ENCODE measurements at regions not wholly inside any gene's neighbourhood (a gene's known extent, or its start where the extent isn't known, plus 50 kb on each side); places are given as distances from the start of the nearest gene placed in this dataset.

DNA sequence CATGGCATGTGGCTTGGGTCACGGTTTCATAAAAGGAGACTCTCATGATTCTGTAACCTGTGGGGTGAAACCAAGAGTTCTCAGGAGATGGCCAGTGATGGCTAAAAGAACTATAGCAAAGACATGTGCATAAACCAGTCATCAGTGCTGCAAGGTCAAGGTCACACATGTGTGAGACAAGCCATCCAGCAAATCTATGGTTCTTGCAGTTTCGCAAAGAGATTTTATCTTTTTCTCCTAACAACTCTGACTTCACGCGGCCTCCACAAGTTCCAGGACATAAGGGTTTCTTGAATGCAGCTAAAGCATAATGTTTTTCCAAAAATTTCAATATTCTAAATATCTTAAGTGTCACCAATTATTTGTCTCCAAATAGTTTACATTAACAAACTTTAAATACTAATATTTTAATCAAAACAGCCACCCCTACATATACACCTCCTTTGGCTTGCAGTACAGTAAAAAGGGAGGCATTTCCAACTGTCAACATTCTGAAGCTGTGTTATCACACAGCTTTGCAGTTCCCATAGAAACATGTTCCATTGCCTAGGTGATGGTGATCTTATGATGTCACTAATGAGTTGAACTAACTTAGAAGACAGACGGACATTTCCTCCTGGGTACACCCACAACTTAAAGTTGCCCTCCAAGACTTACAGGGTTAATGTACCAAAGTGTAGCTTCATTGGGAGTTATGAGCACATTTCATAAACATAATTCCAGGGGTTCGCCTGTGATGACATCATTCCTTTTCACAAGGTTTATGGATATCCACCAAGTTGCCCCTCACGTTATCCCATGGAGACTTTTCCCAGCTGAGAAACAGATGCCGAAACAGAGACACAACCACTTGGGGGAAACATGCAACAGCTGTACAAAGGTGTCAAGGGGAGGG, 250.9 kb upstream of the PDE10A start:
- TF ChIP-seq, protein P1, sequence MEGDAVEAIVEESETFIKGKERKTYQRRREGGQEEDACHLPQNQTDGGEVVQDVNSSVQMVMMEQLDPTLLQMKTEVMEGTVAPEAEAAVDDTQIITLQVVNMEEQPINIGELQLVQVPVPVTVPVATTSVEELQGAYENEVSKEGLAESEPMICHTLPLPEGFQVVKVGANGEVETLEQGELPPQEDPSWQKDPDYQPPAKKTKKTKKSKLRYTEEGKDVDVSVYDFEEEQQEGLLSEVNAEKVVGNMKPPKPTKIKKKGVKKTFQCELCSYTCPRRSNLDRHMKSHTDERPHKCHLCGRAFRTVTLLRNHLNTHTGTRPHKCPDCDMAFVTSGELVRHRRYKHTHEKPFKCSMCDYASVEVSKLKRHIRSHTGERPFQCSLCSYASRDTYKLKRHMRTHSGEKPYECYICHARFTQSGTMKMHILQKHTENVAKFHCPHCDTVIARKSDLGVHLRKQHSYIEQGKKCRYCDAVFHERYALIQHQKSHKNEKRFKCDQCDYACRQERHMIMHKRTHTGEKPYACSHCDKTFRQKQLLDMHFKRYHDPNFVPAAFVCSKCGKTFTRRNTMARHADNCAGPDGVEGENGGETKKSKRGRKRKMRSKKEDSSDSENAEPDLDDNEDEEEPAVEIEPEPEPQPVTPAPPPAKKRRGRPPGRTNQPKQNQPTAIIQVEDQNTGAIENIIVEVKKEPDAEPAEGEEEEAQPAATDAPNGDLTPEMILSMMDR (IDR thresholded peaks at IDR 0.05; ENCODE audit: low read length, missing control alignments), result no peak
- DNase-seq (ENCODE audit: low read depth), result peak; percentile 67
- H3K4me3 ChIP-seq (replicated peaks; ENCODE audit: low read depth, low read length), result no peak overlapping the region

DNA sequence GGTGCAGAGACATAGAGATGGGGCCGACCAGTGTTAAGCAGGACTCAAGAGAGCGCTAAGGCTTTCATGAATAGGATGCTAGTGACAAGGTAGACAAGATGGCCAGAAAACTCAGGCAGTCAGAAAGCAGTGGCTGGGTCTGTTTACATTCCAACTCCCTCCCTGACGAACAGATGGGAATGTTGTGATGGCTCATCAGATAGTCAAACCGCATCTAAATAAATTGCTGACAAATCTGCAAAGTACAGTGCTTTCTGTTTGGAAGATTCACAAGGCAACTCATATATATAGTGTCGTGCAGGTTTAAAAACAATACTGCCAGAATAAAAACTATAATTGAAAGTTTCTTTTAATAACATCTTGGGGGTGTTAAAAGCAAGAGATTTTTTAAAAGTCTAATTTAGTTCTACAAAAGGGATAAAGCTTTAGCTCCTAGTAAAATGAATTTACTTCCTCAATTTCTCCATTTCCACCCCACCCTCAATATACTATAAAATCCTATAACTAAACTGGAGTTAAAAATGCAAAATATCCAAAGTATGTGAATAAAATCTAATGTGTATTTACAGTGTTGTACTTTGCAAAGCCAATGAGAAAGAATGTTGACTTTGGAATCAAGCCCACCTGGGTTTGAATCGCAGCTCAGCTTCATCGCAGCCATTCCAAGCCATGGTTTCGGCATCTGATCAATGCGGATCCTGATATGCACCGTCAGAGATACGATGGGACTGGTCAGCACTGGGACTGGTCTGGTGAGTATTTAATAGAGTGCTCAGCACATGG, 247.3 kb upstream of the PDE10A start:
- H3K4me3 ChIP-seq (replicated peaks; ENCODE audit: low read depth, low read length), result no peak overlapping the region
- TF ChIP-seq, protein P1 (IDR thresholded peaks at IDR 0.05; ENCODE audit: low read length, missing control alignments), result no peak
- DNase-seq (ENCODE audit: low read depth), result no peak

DNA sequence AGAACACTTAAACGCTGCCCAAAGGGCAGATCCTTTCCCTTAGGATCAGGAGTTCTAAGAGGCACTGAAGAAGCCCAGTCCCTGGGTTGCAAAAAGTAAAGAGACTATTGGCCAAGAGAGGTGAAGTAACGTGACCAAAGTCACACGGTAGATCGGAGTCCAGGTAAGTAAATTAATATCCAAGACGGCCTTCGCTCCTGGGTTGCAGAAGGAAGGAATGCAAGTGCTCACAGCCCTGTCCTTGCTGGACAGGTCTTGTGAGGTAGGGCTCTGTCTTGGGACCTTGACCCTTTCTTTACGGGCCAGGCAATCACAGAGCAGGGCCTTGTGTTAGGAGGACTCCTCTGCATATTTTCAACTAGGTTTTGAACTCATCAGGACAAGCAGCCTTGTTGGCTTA, 243.7 kb upstream of the PDE10A start:
- no peak for DNase-seq (ENCODE audit: low read depth)
- H3K4me3 ChIP-seq (replicated peaks; ENCODE audit: low read depth, low read length), result no peak overlapping the region
- TF ChIP-seq, protein P1 (IDR thresholded peaks at IDR 0.05; ENCODE audit: low read length, missing control alignments), result no peak

DNA sequence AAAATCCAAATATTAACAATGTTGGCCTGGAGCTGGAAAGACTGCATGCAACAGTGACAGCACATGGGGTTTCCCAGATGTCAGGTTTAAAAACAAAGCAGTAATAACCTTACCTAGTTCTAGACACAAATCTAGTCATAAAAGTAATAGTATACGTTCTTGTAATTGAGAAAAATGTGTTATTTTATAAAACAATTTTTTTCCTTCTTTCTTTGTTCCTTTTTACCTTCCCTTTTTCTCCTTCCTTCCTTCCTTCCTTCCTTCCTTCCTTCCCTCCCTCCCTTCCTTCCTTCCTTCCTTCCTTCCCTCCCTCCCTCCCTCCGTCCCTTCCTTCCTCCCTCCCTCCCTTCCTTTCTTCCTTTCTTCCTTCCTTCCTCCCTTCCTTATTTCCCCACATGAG, 242.7 kb upstream of the PDE10A start:
- H3K4me3 ChIP-seq (replicated peaks; ENCODE audit: low read depth, low read length), result no peak overlapping the region
- TF ChIP-seq, protein P1 (IDR thresholded peaks at IDR 0.05; ENCODE audit: low read length, missing control alignments), result no peak
- no peak for DNase-seq (ENCODE audit: low read depth)

DNA sequence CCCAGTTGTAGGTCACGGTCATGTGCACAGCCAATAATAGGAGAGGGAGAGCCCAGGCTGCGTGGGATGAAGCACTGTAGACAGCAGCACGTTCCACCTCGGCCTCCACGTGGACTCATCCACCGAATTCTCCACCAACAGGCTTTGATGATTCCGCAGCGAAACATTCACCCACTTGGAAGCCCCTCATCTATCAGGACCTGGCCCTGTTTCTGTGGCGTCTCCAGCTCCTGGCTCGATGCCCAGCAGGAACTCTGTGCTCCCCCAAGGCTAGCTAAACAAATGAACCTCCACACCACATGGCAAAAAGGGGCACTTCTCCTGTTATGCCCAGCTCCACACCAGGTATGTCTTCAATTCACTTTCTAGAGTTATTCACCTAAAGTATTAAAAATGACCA, 237.9 kb upstream of the PDE10A start:
- TF ChIP-seq, protein P1 (IDR thresholded peaks at IDR 0.05; ENCODE audit: low read length, missing control alignments), result no peak
- no peak overlapping the region for H3K4me3 ChIP-seq (replicated peaks; ENCODE audit: low read depth, low read length)
- DNase-seq (ENCODE audit: low read depth), result no peak

DNA sequence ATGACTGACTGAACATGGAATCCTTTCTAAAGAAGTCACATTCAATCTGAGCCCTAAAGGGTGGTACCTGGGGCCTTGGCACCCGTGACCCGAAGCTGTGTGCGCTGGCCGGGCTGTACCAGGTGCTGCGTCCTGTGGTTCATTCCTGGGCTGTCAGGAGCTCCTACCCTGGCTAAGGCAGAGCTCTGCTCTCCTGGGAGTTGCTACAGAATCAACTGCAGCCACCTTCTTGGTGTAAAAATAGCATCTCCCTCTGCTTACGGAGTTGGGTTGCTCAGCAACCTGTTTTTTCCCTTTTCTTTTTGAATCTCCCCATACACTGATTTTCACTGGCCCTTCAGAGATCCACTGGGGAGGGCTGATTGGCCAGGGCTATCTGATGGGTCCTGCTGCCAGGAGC, 236.6 kb upstream of the PDE10A start:
- no peak overlapping the region for H3K4me3 ChIP-seq (replicated peaks; ENCODE audit: low read depth, low read length)
- no peak for DNase-seq (ENCODE audit: low read depth)
- TF ChIP-seq, protein P1 (IDR thresholded peaks at IDR 0.05; ENCODE audit: low read length, missing control alignments), result no peak
